CD4-positive, CD25-positive, alpha-beta regulatory T cell (primary cell): ENCODE measurements at regions not wholly inside any gene's neighbourhood (a gene's known extent, or its start where the extent isn't known, plus 50 kb on each side); places are given as distances from the start of the nearest gene placed in this dataset.
A peak's percentile ranks its signal among the peaks of the same experiment; 100 is the strongest.
"Not testable (repeated sequence)": the region's sequence is repeated elsewhere in the genome, so short reads cannot be mapped to it uniquely, and the experiment has no call there.

Experiments
- ATAC-seq, 2 donors: fragments of 150-1000 bp; cut with Tn5 transposase; one replicate each; pipeline ENCODE4 v1.10.0; 2021; ENCODE audit warnings: low read depth in 2 of 2, moderate number of reproducible peaks in 2 of 2, moderate library complexity in 1 of 2
- DNase-seq, 3 donors: peaks; one replicate each; pipeline versions ENCODE4 v3.0.0 to v3.0.0-alpha.2; 2012 to 2022; ENCODE audit warnings: mixed read lengths in 1 of 3
- H3K27ac ChIP-seq: one replicate; pipeline ENCODE4 v1.7.0; 2013; ENCODE audit warnings: mild to moderate bottlenecking, low read length; ENCODE audit not compliant: insufficient read depth, poor library complexity, severe bottlenecking
- H3K27me3 ChIP-seq: one replicate; pipeline ENCODE4 v1.7.0; 2013; ENCODE audit warnings: low read length; ENCODE audit not compliant: control insufficient read depth, insufficient read depth
- H3K36me3 ChIP-seq: one replicate; pipeline ENCODE4 v1.7.0; 2013; ENCODE audit warnings: mild to moderate bottlenecking, low read length, moderate library complexity; ENCODE audit not compliant: control insufficient read depth, insufficient read depth
- H3K4me1 ChIP-seq: 2 replicates; pipeline ENCODE4 v1.7.0; 2013; ENCODE audit warnings: mild to moderate bottlenecking, low read length; ENCODE audit not compliant: insufficient read depth, control insufficient read depth, poor library complexity, severe bottlenecking
- H3K4me3 ChIP-seq: one replicate; pipeline ENCODE4 v1.7.0; 2013; ENCODE audit warnings: low read depth, mild to moderate bottlenecking, low read length, moderate library complexity
- H3K9me3 ChIP-seq, 2 experiments: 1 replicate in 1 of 2; 2 replicates in 1 of 2; pipeline ENCODE4 v1.7.0; 2013; ENCODE audit warnings: low read length in 2 of 2, mild to moderate bottlenecking in 1 of 2, moderate library complexity in 1 of 2; ENCODE audit not compliant: control insufficient read depth in 2 of 2
- H3K27ac Mint-ChIP-seq, 3 donors: one replicate each; pipeline ENCODE4 v1.8.0; 2020 to 2022; ENCODE audit warnings: mild to moderate bottlenecking in 3 of 3, mixed read lengths in 3 of 3, moderate library complexity in 2 of 3
- H3K27me3 Mint-ChIP-seq: one replicate; pipeline ENCODE4 v1.8.0; 2022; ENCODE audit warnings: mild to moderate bottlenecking, mixed read lengths
- H3K36me3 Mint-ChIP-seq: one replicate; pipeline ENCODE4 v1.8.0; 2020; ENCODE audit warnings: mixed read lengths
- H3K4me1 Mint-ChIP-seq, 4 donors: one replicate each; pipeline ENCODE4 v1.8.0; 2020 to 2022; ENCODE audit warnings: mixed read lengths in 4 of 4, mild to moderate bottlenecking in 1 of 4
- H3K4me3 Mint-ChIP-seq, 4 donors: one replicate each; pipeline ENCODE4 v1.8.0; 2020 to 2022; ENCODE audit warnings: mild to moderate bottlenecking in 4 of 4, mixed read lengths in 4 of 4, moderate library complexity in 3 of 4
- H3K9me3 Mint-ChIP-seq, 7 donors: one replicate each; pipeline ENCODE4 v1.8.0; 2020 to 2022; ENCODE audit warnings: mixed read lengths in 7 of 7, mild to moderate bottlenecking in 3 of 7, moderate library complexity in 2 of 7

DNA sequence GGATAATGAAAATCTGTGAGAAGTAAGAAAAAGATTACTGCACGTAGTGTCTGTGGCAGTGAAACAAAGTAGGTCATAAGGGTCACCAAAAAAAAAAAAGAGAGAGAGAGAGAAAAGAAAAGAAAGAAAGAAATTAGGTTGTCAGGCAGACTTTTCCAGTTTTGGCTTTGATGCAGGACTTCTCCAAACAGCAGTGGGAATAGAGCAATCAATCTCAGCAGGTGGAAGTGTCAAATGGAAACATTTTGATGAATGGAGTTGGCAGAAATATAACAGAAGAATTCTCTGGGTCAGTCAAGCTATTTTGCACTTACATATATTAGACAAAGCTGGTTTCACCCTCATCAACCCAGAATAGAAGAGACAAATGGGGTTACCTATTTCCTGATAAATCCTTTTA, 745.8 kb downstream of the SLC6A15 start:
- Histone ChIP-seq H3K27me3 (no peaks in the 10 kb centered on the region), H3K36me3 (no peaks in the 10 kb centered on the region), H3K9me3 (no peaks in the 10 kb centered on the region), H3K4me3 (no peak overlapping the region), H3K27ac (no peak overlapping the region), H3K4me1 (no peaks in the 10 kb centered on the region)
- H3K27me3 Mint-ChIP-seq = no peaks in the 10 kb centered on the region
- H3K4me1 Mint-ChIP-seq = no peaks in the 10 kb centered on the region
- peak overlapping the region in 1 of 4 donors; percentile 38 for H3K4me3 Mint-ChIP-seq
- no peaks in the 10 kb centered on the region for H3K36me3 Mint-ChIP-seq
- no peak for DNase-seq
- H3K27ac Mint-ChIP-seq = no peak overlapping the region
- H3K9me3 Mint-ChIP-seq = peaks cover 0 to 16% (median 6%) of the 10 kb centered on the region in 7 donors
- no peak for ATAC-seq

DNA sequence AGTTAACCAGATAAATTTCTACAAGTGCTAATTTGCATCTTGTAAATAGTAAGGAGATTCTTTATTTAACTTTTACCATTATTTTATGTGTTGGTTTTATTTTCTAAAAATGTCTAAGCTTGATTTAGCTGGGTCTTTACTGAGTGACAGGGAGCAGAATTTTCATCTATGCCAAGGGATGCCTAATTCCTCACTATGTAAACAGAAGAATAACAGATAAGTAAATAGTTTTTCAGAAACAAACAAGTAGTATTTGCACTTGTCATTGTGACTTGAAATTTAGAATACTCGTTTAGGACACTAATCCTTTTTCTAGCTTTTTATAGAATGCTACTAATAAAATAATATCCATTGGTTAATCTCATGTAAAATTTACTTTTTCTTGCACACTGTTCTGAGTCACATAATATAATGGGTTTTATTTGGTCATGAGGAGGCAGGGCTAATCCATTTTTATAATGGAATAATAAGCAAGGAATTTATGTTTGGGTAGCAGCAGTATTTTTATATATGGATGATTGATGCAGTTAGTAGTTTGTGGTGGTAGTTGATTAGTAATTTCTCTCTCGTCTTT, 746.5 kb downstream of the SLC6A15 start:
- Histone ChIP-seq H3K36me3 (no peaks in the 10 kb centered on the region), H3K27me3 (no peaks in the 10 kb centered on the region), H3K4me3 (no peak overlapping the region), H3K4me1 (no peaks in the 10 kb centered on the region), H3K27ac (no peak overlapping the region), H3K9me3 (no peaks in the 10 kb centered on the region)
- Mint-ChIP-seq H3K27me3 (no peaks in the 10 kb centered on the region), H3K9me3 (peaks cover 1 to 16% (median 6%) of the 10 kb centered on the region in 7 donors), H3K4me3 (no peak overlapping the region), H3K27ac (no peak overlapping the region), H3K36me3 (no peaks in the 10 kb centered on the region), H3K4me1 (no peaks in the 10 kb centered on the region)
- ATAC-seq (no peak), DNase-seq (no peak)

- Histone ChIP-seq H3K4me3 (no peak overlapping the region), H3K27ac (no peak overlapping the region), H3K4me1 (no peaks in the 10 kb centered on the region), H3K9me3 (no peaks in the 10 kb centered on the region), H3K27me3 (no peaks in the 10 kb centered on the region), H3K36me3 (no peaks in the 10 kb centered on the region)
- Mint-ChIP-seq H3K27ac (no peak overlapping the region), H3K27me3 (no peaks in the 10 kb centered on the region), H3K4me3 (no peak overlapping the region), H3K36me3 (no peaks in the 10 kb centered on the region), H3K4me1 (no peaks in the 10 kb centered on the region), H3K9me3 (peaks cover 1 to 17% (median 6%) of the 10 kb centered on the region in 7 donors)
- DNase-seq (no peak), ATAC-seq (no peak)
These were observed 751.3 kb downstream of the SLC6A15 start for GRCh38 chr12:84161296-84161695.

GRCh38 chr12:84159260-84159659, 753.3 kb downstream of the SLC6A15 start:
- no peak overlapping the region for H3K27ac ChIP-seq
- no peak overlapping the region for H3K4me3 ChIP-seq
- Mint-ChIP-seq H3K9me3 (peaks cover 1 to 13% (median 6%) of the 10 kb centered on the region in 7 donors), H3K4me3 (no peak overlapping the region), H3K4me1 (no peaks in the 10 kb centered on the region), H3K36me3 (no peaks in the 10 kb centered on the region), H3K27me3 (no peaks in the 10 kb centered on the region), H3K27ac (no peak overlapping the region)
- DNase-seq (no peak), ATAC-seq (no peak)
- no peaks in the 10 kb centered on the region for H3K27me3 ChIP-seq
- no peaks in the 10 kb centered on the region for H3K36me3 ChIP-seq
- no peaks in the 10 kb centered on the region for H3K4me1 ChIP-seq
- no peaks in the 10 kb centered on the region for H3K9me3 ChIP-seq

DNA sequence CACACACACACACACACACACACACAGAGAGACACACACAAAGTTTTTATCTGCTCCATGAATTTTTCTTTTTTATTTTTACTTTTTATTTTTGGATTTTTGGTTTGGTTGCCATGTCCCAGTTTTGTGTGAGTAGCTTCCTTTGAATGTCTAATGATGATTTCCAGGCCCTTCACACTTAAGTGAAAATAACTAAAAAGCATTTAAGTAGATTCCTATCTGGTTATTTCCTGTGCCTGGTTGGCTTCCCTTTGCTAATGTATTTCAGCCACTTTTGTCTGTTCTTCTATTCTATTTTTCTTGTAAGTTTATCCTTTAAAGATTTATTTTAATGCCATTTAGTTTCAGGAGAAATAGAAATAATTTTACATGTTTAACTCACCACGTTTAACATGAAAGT, 755.4 kb downstream of the SLC6A15 start:
- H3K27me3 Mint-ChIP-seq = no peaks in the 10 kb centered on the region

DNA sequence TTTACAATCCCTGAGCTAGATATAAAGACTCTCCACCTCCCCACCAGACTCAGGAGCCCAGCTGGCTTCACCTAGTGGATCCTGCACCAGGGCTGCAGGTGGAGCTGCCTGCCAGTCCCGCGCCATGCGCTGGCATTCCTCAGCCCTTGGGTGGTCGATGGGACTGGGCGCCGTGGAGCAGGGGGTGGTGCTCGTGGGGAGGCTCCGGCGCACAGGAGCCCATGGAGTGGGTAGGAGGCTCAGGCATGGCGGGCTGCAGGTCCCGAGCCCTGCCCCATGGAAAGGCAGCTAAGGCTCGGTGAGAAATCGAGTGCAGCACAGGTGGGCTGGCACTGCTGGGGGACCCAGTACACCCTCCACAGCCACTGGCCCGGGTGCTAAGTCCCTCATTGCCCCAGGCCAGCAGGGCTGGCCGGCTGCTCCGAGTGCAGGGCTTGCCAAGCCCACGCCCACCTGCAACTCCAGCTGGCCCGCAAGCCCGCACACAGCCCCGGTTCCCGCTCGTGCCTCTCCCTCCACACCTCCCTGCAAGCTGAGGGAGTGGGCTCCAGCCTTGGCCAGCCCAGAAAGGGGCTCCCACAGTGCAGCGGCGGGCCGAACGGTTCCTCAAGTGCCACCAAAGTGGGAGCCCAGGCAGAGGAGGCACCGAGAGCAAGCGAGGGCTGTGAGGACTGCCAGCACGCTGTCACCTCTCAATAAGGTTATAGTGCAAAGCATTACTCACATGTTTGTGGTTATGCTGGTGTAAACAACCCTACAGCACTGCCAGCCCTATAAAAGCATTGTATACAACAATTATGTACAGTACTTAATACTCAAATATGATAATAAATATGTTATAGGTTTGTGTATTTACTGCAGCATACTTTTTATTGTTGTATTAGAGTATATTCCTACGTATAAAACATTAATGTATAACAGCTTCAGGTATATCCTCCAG, 757.3 kb downstream of the SLC6A15 start:
- H3K27me3 ChIP-seq, H3K4me3 ChIP-seq, DNase-seq, H3K36me3 ChIP-seq, H3K36me3 Mint-ChIP-seq, H3K27ac Mint-ChIP-seq, ATAC-seq, H3K27ac ChIP-seq, H3K27me3 Mint-ChIP-seq, H3K9me3 ChIP-seq, H3K4me3 Mint-ChIP-seq, H3K4me1 ChIP-seq, H3K4me1 Mint-ChIP-seq: not testable (repeated sequence)
- peaks cover 0 to 21% (median 0%) of the 10 kb centered on the region in 7 donors for H3K9me3 Mint-ChIP-seq

More for the DNA sequence above, 755.4 kb downstream of the SLC6A15 start:
- no peaks in the 10 kb centered on the region for H3K27me3 ChIP-seq
- Mint-ChIP-seq H3K36me3 (no peaks in the 10 kb centered on the region), H3K4me1 (no peaks in the 10 kb centered on the region), H3K4me3 (no peak overlapping the region), H3K27ac (no peak overlapping the region), H3K9me3 (peaks cover 0 to 17% (median 3%) of the 10 kb centered on the region in 7 donors)
- H3K9me3 ChIP-seq = no peaks in the 10 kb centered on the region
- no peak overlapping the region for H3K27ac ChIP-seq
- H3K4me3 ChIP-seq = no peak overlapping the region
- DNase-seq (no peak), ATAC-seq (no peak)
- no peaks in the 10 kb centered on the region for H3K4me1 ChIP-seq
- no peaks in the 10 kb centered on the region for H3K36me3 ChIP-seq

DNA sequence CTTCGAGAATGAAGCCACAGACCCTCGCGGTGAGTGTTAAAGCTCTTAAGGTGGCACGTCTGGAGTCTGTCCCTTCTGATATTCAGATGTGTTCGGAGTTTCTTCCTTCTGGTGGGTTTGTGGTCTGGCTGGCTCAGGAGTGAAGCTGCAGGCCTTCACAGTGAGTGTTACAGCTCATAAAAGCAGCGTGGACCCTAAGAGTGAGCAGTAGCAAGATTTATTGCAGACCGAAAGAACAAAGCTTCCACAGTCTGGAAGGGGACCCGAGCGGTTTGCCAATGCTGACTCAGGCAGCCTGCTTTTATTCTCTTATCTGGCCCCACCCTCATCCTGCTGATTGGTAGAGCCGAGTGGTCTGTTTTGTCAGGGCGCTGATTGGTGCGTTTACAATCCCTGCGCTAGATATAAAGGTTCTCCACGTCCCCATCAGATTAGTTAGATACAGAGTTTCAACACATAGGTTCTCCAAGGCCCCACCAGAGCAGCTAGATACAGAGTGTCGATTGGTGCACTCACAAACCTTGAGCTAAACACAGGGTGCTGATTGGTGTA, 758.1 kb downstream of the SLC6A15 start:
- H3K36me3 Mint-ChIP-seq, H3K4me3 Mint-ChIP-seq, H3K27me3 Mint-ChIP-seq, H3K4me1 Mint-ChIP-seq, H3K27ac ChIP-seq, ATAC-seq, H3K27ac Mint-ChIP-seq, H3K4me3 ChIP-seq, H3K27me3 ChIP-seq, H3K9me3 ChIP-seq, H3K4me1 ChIP-seq, DNase-seq, H3K36me3 ChIP-seq: not testable (repeated sequence)
- H3K9me3 Mint-ChIP-seq = peaks cover 0 to 21% (median 3%) of the 10 kb centered on the region in 7 donors
